ENCODE measurements at regions not wholly inside any gene's neighbourhood (a gene's known extent, or its start where the extent isn't known, plus 50 kb on each side); places are given as distances from the start of the nearest gene placed in this dataset.

- no peak for TF ChIP-seq MYC (IDR thresholded peaks at IDR 0.05; ENCODE audit: insufficient read depth, insufficient read length, insufficient replicate concordance, low read length, severe bottlenecking)
- TF ChIP-seq, protein P1, sequence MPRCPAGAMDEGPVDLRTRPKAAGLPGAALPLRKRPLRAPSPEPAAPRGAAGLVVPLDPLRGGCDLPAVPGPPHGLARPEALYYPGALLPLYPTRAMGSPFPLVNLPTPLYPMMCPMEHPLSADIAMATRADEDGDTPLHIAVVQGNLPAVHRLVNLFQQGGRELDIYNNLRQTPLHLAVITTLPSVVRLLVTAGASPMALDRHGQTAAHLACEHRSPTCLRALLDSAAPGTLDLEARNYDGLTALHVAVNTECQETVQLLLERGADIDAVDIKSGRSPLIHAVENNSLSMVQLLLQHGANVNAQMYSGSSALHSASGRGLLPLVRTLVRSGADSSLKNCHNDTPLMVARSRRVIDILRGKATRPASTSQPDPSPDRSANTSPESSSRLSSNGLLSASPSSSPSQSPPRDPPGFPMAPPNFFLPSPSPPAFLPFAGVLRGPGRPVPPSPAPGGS (IDR thresholded peaks at IDR 0.05; ENCODE audit: borderline replicate concordance, insufficient read depth, low read depth, low read length, poor library complexity, severe bottlenecking): no peak
Observed at GRCh38 chr9:100913257-100913656, 115.3 kb upstream of the PLPPR1 start.
